ENCODE measurements at regions not wholly inside any gene's neighbourhood (a gene's known extent, or its start where the extent isn't known, plus 50 kb on each side); places are given as distances from the start of the nearest gene placed in this dataset.

- no peaks in the 10 kb centered on the region for H4K20me1 ChIP-seq (ENCODE audit: insufficient read depth, low read length)
- no peak overlapping the region for H3K27ac ChIP-seq (ENCODE audit: low read length)
- no peaks in the 10 kb centered on the region for H3K27me3 ChIP-seq (ENCODE audit: insufficient read depth, low read length, poor library complexity)
- no peak overlapping the region for H3K9ac ChIP-seq (ENCODE audit: low read depth, low read length)
- no peaks in the 10 kb centered on the region for H3K36me3 ChIP-seq (ENCODE audit: insufficient read depth, low read length)
- H3K9me3 ChIP-seq (ENCODE audit: insufficient read depth, low read length, severe bottlenecking): peaks cover 12% of the 10 kb centered on the region
- TF ChIP-seq, protein P1, sequence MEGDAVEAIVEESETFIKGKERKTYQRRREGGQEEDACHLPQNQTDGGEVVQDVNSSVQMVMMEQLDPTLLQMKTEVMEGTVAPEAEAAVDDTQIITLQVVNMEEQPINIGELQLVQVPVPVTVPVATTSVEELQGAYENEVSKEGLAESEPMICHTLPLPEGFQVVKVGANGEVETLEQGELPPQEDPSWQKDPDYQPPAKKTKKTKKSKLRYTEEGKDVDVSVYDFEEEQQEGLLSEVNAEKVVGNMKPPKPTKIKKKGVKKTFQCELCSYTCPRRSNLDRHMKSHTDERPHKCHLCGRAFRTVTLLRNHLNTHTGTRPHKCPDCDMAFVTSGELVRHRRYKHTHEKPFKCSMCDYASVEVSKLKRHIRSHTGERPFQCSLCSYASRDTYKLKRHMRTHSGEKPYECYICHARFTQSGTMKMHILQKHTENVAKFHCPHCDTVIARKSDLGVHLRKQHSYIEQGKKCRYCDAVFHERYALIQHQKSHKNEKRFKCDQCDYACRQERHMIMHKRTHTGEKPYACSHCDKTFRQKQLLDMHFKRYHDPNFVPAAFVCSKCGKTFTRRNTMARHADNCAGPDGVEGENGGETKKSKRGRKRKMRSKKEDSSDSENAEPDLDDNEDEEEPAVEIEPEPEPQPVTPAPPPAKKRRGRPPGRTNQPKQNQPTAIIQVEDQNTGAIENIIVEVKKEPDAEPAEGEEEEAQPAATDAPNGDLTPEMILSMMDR (IDR thresholded peaks at IDR 0.05; ENCODE audit: borderline replicate concordance, extremely low read depth, low read length, poor library complexity, severe bottlenecking): no peak
- TF ChIP-seq EZH2 (IDR thresholded peaks at IDR 0.05; ENCODE audit: borderline replicate concordance, low read depth, low read length, severe bottlenecking): no peak
- DNase-seq: no peak
- ATAC-seq (ENCODE audit: insufficient read depth, low read depth): no peak
- H3K4me2 ChIP-seq (ENCODE audit: insufficient read depth, low read length): no peak overlapping the region
- H3K4me1 ChIP-seq (ENCODE audit: insufficient read depth, low read length): peaks cover 24% of the 10 kb centered on the region
- H3K79me2 ChIP-seq (ENCODE audit: insufficient read depth, low read length): no peaks in the 10 kb centered on the region
- no peak overlapping the region for H3K4me3 ChIP-seq (ENCODE audit: low read depth in 1 of 2, low read length in 2 of 2)
- H2AFZ ChIP-seq (ENCODE audit: low read depth, low read length): no peak overlapping the region
These were observed 371.2 kb upstream of the SULF2 start for GRCh38 chr20:48156521-48156920.

GRCh38 chr20:48155268-48155667 is 370.0 kb upstream of the SULF2 start:
- Histone ChIP-seq H2AFZ (ENCODE audit: low read depth, low read length) (no peak overlapping the region), H3K9ac (ENCODE audit: low read depth, low read length) (no peak overlapping the region), H3K4me2 (ENCODE audit: insufficient read depth, low read length) (no peak overlapping the region), H4K20me1 (ENCODE audit: insufficient read depth, low read length) (no peaks in the 10 kb centered on the region), H3K36me3 (ENCODE audit: insufficient read depth, low read length) (no peaks in the 10 kb centered on the region), H3K79me2 (ENCODE audit: insufficient read depth, low read length) (no peaks in the 10 kb centered on the region), H3K9me3 (ENCODE audit: insufficient read depth, low read length, severe bottlenecking) (peaks cover 12% of the 10 kb centered on the region), H3K4me3 (ENCODE audit: low read depth in 1 of 2, low read length in 2 of 2) (no peak overlapping the region), H3K27me3 (ENCODE audit: insufficient read depth, low read length, poor library complexity) (no peaks in the 10 kb centered on the region), H3K27ac (ENCODE audit: low read length) (0 out of 2 replicates have a peak overlapping the region, but pooled peaks have one; percentile 6), H3K4me1 (ENCODE audit: insufficient read depth, low read length) (peaks cover 24% of the 10 kb centered on the region)
- DNase-seq (no peak), ATAC-seq (ENCODE audit: insufficient read depth, low read depth) (no peak)
- TF ChIP-seq EZH2 (IDR thresholded peaks at IDR 0.05; ENCODE audit: borderline replicate concordance, low read depth, low read length, severe bottlenecking): no peak
- TF ChIP-seq, protein P1 (IDR thresholded peaks at IDR 0.05; ENCODE audit: borderline replicate concordance, extremely low read depth, low read length, poor library complexity, severe bottlenecking): no peak

- Histone ChIP-seq H3K4me3 (ENCODE audit: low read depth in 1 of 2, low read length in 2 of 2) (no peak overlapping the region), H3K27me3 (ENCODE audit: insufficient read depth, low read length, poor library complexity) (no peaks in the 10 kb centered on the region), H2AFZ (ENCODE audit: low read depth, low read length) (no peak overlapping the region), H3K4me1 (ENCODE audit: insufficient read depth, low read length) (peaks cover 24% of the 10 kb centered on the region), H3K27ac (ENCODE audit: low read length) (peak overlapping the region; percentile 59), H3K4me2 (ENCODE audit: insufficient read depth, low read length) (no peak overlapping the region), H3K79me2 (ENCODE audit: insufficient read depth, low read length) (no peaks in the 10 kb centered on the region), H4K20me1 (ENCODE audit: insufficient read depth, low read length) (no peaks in the 10 kb centered on the region), H3K36me3 (ENCODE audit: insufficient read depth, low read length) (no peaks in the 10 kb centered on the region), H3K9me3 (ENCODE audit: insufficient read depth, low read length, severe bottlenecking) (peaks cover 12% of the 10 kb centered on the region), H3K9ac (ENCODE audit: low read depth, low read length) (no peak overlapping the region)
- DNase-seq (no peak), ATAC-seq (ENCODE audit: insufficient read depth, low read depth) (no peak)
- TF ChIP-seq, protein P1 (IDR thresholded peaks at IDR 0.05; ENCODE audit: borderline replicate concordance, extremely low read depth, low read length, poor library complexity, severe bottlenecking): no peak
- TF ChIP-seq EZH2 (IDR thresholded peaks at IDR 0.05; ENCODE audit: borderline replicate concordance, low read depth, low read length, severe bottlenecking): no peak
These were observed 368.9 kb upstream of the SULF2 start for GRCh38 chr20:48154040-48154765.
